ENCODE measurements at regions not wholly inside any gene's neighbourhood (a gene's known extent, or its start where the extent isn't known, plus 50 kb on each side); places are given as distances from the start of the nearest gene placed in this dataset.

DNA sequence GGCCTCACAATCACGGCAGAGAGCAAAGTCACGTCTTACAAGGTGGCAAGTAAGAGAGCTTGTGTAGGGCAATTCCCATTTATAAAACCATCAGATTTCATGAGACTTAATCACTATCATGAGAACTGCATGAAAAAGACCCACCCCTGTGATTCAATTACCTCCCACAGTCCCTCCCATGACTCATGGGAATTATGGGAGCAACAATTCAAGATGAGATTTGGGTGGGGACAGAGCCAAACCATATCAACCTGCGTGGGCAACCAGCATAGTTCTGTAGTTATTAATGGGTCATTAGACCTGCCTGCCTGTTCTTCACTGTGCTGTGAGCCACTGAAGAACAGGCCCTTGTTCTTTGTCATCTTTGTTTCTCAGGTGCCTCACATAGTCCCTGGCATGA is 593.7 kb upstream of the BOD1L1 start:
- TF ChIP-seq, protein P1, sequence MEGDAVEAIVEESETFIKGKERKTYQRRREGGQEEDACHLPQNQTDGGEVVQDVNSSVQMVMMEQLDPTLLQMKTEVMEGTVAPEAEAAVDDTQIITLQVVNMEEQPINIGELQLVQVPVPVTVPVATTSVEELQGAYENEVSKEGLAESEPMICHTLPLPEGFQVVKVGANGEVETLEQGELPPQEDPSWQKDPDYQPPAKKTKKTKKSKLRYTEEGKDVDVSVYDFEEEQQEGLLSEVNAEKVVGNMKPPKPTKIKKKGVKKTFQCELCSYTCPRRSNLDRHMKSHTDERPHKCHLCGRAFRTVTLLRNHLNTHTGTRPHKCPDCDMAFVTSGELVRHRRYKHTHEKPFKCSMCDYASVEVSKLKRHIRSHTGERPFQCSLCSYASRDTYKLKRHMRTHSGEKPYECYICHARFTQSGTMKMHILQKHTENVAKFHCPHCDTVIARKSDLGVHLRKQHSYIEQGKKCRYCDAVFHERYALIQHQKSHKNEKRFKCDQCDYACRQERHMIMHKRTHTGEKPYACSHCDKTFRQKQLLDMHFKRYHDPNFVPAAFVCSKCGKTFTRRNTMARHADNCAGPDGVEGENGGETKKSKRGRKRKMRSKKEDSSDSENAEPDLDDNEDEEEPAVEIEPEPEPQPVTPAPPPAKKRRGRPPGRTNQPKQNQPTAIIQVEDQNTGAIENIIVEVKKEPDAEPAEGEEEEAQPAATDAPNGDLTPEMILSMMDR (IDR thresholded peaks at IDR 0.05; ENCODE audit: borderline replicate concordance, extremely low read depth, insufficient read depth) = no peak
- DNase-seq = no peak
- Histone ChIP-seq H3K27me3 (ENCODE audit: control insufficient read depth, insufficient read depth, low read length) (no peaks in the 10 kb centered on the region), H3K4me3 (ENCODE audit: low read length in 3 of 3) (no peak overlapping the region), H3K9me3 (ENCODE audit: control insufficient read depth in 2 of 3, insufficient read depth in 1 of 3, low read length in 3 of 3) (no peaks in the 10 kb centered on the region), H3K36me3 (ENCODE audit: control insufficient read depth in 2 of 3, insufficient read depth in 3 of 3, low read length in 3 of 3) (no peaks in the 10 kb centered on the region), H3K9ac (ENCODE audit: low read length in 3 of 3) (no peak overlapping the region), H3K27ac (ENCODE audit: low read depth in 2 of 2, low read length in 2 of 2) (no peak overlapping the region), H3K4me1 (ENCODE audit: control insufficient read depth in 2 of 3, insufficient read depth in 2 of 3, low read depth in 1 of 3, low read length in 3 of 3) (no peaks in the 10 kb centered on the region)
- intact Hi-C loops (cut with DNase I) = no loop called here
- no peak for FAIRE-seq

DNA sequence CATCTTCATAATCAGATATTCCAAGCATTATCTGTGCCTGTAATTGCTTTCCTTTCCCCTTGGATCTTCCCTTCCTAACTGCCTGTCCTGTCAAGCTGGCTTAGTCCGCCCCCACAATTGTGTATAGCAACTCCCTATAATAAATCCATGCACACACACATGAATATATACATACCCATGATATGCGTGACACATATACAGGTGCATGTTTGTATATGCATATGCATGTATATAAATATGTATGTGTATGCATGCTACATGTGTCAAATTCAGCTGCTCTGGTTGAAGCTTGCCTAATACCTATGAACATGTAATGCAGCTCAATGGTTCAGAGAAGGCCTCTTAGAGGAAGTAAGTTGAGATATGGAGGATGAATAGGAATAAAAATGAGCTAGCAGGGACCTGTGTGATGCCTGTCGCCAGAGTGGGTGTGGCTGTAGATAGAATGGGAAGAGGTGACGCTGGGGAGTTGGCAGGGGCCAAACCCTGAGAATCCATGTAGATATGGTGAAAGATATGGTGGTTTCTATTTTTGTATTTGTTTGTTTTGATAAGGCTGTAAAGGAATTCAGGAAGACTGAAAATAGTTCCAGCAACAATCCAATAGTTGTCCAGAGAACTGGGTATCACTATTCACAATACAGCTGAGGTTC is 595.0 kb upstream of the BOD1L1 start:
- Histone ChIP-seq H3K4me3 (ENCODE audit: low read length in 3 of 3) (no peak overlapping the region), H3K4me1 (ENCODE audit: control insufficient read depth in 2 of 3, insufficient read depth in 2 of 3, low read depth in 1 of 3, low read length in 3 of 3) (no peaks in the 10 kb centered on the region), H3K27me3 (ENCODE audit: control insufficient read depth, insufficient read depth, low read length) (no peaks in the 10 kb centered on the region), H3K27ac (ENCODE audit: low read depth in 2 of 2, low read length in 2 of 2) (no peak overlapping the region), H3K36me3 (ENCODE audit: control insufficient read depth in 2 of 3, insufficient read depth in 3 of 3, low read length in 3 of 3) (no peaks in the 10 kb centered on the region), H3K9me3 (ENCODE audit: control insufficient read depth in 2 of 3, insufficient read depth in 1 of 3, low read length in 3 of 3) (no peaks in the 10 kb centered on the region), H3K9ac (ENCODE audit: low read length in 3 of 3) (no peak overlapping the region)
- TF ChIP-seq, protein P1 (IDR thresholded peaks at IDR 0.05; ENCODE audit: borderline replicate concordance, extremely low read depth, insufficient read depth) = no peak
- FAIRE-seq (no peak), DNase-seq (no peak)
- intact Hi-C loops (cut with DNase I) = no loop called here

DNA sequence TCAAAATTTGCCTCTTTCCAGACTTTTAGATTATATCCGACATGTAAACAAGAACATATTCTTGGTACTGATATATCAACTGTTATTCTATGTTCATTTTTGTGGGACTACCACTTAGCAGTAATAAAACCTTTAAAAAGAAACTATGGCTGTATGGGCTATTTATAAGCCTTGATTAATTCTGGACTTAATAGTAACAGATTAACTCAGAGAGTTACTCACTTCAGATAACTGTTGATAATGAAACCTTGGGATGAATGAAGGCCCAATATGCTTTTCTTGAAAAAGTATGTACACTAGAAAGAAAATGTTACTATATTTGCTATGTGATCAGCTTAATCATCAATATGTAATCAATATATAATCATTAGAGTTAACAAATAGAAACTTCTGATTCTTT is 595.9 kb upstream of the BOD1L1 start:
- no peaks in the 10 kb centered on the region for H3K27me3 ChIP-seq (ENCODE audit: control insufficient read depth, insufficient read depth, low read length)
- no peak for FAIRE-seq
- no peaks in the 10 kb centered on the region for H3K9me3 ChIP-seq (ENCODE audit: control insufficient read depth in 2 of 3, insufficient read depth in 1 of 3, low read length in 3 of 3)
- no peak overlapping the region for H3K4me3 ChIP-seq (ENCODE audit: low read length in 3 of 3)
- no peaks in the 10 kb centered on the region for H3K4me1 ChIP-seq (ENCODE audit: control insufficient read depth in 2 of 3, insufficient read depth in 2 of 3, low read depth in 1 of 3, low read length in 3 of 3)
- intact Hi-C loops (cut with DNase I) = no loop called here
- DNase-seq = no peak
- no peak overlapping the region for H3K9ac ChIP-seq (ENCODE audit: low read length in 3 of 3)
- no peak overlapping the region for H3K27ac ChIP-seq (ENCODE audit: low read depth in 2 of 2, low read length in 2 of 2)
- TF ChIP-seq, protein P1 (IDR thresholded peaks at IDR 0.05; ENCODE audit: borderline replicate concordance, extremely low read depth, insufficient read depth) = no peak
- no peaks in the 10 kb centered on the region for H3K36me3 ChIP-seq (ENCODE audit: control insufficient read depth in 2 of 3, insufficient read depth in 3 of 3, low read length in 3 of 3)

DNA sequence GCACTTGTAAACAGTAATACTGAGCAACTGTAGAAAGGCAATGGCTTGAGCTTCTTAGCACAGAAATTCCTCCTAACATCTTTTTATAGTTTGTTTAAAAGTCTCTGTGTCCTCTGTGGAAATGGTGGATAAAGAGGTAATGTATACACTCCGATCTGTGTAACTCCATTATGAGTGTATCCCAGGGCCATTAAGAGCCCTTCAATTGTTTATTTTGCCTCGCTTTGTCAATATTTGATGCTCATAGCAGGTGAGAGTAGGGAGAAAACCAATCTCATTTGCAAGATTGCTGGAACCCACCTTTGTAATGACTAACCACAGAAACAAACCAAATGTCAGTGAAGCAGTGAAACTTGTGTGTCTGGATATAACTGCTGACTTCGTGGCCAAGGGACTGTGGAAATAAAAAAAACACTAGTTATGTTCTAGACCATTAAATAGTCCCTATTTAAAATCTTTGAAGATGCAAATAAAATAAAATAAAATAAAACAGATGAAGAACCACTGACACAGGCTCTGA is 598.2 kb upstream of the BOD1L1 start:
- intact Hi-C loops (cut with DNase I) = no loop called here
- no peak overlapping the region for H3K9ac ChIP-seq (ENCODE audit: low read length in 3 of 3)
- no peaks in the 10 kb centered on the region for H3K27me3 ChIP-seq (ENCODE audit: control insufficient read depth, insufficient read depth, low read length)
- no peaks in the 10 kb centered on the region for H3K4me1 ChIP-seq (ENCODE audit: control insufficient read depth in 2 of 3, insufficient read depth in 2 of 3, low read depth in 1 of 3, low read length in 3 of 3)
- FAIRE-seq (no peak), DNase-seq (no peak)
- TF ChIP-seq, protein P1 (IDR thresholded peaks at IDR 0.05; ENCODE audit: borderline replicate concordance, extremely low read depth, insufficient read depth) = no peak
- H3K9me3 ChIP-seq (ENCODE audit: control insufficient read depth in 2 of 3, insufficient read depth in 1 of 3, low read length in 3 of 3) = no peaks in the 10 kb centered on the region
- no peaks in the 10 kb centered on the region for H3K36me3 ChIP-seq (ENCODE audit: control insufficient read depth in 2 of 3, insufficient read depth in 3 of 3, low read length in 3 of 3)
- no peak overlapping the region for H3K4me3 ChIP-seq (ENCODE audit: low read length in 3 of 3)
- no peak overlapping the region for H3K27ac ChIP-seq (ENCODE audit: low read depth in 2 of 2, low read length in 2 of 2)
